GM19467 (cell line): ENCODE measurements at regions not wholly inside any gene's neighbourhood (a gene's known extent, or its start where the extent isn't known, plus 50 kb on each side); places are given as distances from the start of the nearest gene placed in this dataset.
"Not testable (repeated sequence)": the region's sequence is repeated elsewhere in the genome, so short reads cannot be mapped to it uniquely, and the experiment has no call there.

Experiments used
- ATAC-seq: cut with Tn5 transposase; IDR thresholded peaks from one replicate; pipeline ENCODE4 v1.9.1; 2021; ENCODE audit warnings: mild to moderate bottlenecking, moderate library complexity; ENCODE audit not compliant: unreplicated experiment

DNA sequence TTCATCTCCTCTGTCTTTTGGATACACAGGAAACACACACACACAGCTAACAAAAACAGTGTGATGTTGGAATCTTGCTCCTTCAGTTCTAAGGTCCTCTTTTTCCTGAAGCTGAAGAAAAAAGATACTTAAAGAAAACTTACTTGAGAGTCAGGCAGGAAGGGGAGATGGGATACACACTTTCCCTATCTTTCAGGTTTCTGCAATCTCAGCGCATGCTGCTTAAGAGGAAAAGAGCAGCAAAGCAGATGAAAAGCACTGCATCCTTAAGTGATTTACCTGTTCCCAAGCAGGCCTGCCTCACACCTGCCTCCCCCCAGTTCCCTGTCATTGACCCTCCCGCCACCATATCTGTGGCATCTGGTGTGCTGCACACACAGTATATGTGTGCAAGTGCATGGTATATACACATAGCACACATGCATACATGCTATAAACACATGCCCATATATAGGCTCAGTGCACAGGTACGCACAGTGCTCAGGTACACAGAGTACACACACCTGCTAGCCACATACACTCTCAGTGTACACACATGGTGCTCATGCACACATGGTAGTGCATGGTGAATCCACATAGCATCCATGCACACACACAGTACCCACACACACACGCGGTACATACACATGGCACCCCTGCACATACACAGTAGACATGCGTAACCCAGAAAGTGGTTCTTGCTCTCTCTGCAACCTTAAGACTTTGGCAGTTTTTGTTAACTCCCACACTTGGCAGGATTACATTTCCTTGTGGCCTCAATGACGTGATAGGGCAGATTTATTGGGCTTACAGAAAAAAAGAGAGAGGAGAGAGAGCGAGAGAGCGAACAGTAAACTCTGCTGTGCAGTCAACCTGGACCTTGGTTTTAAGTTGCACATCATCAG is 166.9 kb downstream of the TOMM20 start:
- ATAC-seq: no peak

DNA sequence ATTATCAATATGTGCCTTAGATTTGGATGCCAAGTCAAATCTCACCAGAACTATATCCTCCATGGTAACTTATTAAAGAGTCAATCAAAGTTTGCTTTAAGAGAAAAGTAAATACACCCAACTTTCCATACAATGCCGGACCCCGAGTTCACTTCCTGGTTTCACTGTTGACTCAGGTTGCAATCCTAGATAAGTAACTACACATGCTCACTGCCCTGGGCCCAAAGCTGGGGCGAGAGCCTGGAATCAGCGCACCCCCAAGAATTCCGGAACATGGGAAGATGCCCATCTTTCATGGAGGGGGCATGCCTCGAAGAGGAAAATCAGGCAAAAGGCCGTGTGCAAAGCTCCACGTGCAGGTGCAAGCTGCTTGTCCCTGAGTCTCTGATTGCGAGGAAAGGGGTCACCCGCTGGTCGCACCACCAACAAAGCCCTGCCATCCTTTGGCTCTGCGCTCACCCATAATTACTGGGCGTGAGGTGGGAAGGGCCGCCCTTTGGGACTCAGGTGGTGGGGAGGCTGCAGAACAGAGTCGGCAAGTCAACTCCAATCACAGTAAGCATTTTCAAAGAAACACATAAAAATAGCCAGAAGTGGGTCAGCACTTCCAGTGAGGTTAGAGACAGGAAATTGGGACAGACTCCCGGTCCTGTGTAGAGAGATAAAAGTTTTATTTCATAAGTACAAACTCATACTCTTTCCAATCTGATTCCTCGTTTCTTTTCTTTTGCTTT is 167.7 kb downstream of the TOMM20 start:
- ATAC-seq: no peak

DNA sequence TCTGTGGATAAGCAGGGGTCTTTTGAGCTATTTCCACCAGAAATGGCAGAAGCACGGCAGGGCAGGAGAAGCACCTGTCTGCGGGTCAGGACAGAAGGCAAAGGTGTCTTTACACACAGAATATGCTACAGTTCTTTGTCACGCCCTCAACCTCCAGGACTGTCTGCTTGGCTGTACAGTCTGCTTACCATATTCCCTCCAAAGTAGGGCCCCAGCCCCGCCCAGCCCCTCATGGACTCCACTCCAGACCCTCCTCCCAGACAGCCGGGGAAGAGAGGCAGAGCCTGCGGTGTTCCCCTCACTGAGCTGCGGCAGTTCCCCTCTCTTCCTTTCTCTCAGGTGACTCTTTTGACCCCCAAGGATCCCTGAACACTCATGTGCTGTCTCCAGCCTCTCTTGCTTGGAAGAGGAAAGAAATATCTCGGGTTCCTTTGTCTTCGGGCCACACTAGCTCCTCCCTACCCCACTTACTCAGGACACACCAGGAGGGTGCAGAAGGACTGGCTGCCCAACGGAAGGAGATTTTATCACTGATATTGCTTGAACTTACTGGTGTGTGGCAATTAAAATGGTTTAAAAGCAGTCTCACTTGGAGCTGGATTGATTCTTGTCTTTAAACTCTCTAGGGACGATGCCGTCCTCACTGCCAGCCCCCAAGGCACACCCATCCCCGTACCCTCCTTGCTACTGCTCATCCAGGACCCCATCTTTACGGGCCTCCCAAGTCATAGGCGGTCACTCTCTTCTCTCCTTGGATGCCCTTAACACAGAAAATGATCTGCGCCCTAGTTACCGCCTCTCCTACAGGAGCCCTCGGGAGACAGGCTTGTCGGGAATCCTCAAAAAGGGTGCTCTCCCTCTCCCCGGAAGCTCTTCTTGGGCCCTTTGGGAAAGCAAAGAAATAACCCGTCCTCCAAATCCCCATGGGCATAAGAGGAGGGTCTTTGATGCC is 169.7 kb downstream of the TOMM20 start:
- no peak for ATAC-seq

DNA sequence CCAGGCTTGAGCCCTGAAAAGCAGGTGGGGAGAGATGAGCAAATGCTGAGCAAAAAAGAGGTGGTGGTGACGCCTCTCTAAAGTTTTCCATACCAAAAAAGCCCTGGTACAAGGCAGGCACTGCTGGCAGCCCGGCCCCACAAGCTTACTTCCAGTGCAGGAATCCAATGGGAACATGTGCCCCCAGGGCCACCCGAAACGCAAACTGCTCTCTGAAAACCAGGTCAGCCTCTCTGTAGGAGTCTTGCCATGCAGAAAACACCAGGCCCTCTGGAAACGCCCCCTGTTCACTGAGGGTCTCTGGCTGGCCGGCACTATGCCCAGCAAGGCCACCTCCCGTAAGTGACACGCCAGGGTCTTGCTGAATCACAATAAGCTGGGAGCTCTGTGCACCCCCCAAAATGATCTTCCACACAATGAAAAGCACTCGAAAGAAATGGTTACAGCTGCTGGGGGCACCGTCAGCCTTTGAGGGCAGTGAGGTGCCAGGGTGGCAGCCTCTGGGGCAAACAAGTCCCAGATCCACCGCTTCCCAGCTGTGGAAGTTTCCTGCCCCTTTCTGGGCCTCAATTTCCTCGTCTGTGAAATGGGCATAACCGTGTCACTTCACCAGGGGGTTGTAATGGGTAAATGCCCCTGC is 170.5 kb downstream of the TOMM20 start:
- no peak for ATAC-seq

DNA sequence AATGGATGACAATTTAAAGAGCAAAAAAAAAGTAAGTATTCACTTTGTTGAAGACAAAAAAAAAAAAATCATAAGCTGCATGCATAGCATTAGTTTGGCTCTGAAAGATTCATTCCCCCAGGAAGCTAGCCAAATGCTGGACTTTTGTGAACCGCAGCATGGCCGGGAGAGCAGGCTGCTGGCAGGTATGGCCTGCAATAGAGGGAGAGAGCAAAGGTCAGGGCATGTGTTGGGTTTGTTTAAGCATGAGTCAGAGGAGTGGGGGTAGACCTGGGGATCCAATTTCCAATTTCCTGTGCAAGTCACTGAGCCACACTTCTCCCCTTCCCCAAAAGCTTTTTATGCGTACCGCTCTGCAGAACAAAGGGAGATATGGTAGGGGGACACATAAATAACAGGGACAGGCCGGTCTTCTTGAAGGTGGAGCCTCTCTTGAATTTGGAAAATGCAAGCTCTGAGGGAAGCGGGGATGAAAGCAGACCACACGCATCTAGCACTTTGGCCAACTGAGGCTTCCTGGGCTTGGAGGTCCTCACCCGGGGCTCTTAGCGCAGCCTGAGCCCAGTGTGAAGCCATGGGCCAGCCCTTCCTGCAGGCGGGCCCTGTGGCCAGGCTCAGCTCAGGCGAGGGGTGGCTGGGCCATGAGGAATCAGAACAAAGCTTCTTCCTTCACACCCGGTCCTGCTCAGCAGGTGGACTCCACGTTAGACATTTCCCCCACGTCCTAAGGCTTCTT is 171.1 kb downstream of the TOMM20 start:
- no peak for ATAC-seq

DNA sequence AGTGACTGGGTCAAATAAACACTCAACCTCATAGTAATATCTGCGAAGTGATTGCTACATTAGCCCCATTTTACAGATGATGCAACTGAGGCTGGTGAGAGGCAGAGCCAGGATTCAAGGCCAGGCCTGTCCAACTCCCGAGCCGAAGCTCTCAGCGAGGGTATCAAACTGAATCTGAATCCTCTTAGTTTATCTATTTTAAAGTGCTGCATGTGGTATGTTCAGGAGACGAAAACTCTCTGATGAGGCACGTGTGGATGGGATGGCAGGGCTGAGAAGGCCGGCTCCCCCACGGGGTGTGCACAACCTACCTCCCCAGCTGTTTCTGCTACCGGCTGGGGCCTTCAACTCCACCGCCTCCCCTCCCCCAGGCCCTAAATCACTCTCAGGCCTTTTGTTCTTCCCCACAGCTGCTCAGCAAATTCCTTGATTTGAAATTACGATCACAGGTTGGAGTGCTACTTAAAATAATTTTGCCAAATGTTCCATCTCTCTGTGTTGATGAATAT is 171.8 kb downstream of the TOMM20 start:
- ATAC-seq: no peak

DNA sequence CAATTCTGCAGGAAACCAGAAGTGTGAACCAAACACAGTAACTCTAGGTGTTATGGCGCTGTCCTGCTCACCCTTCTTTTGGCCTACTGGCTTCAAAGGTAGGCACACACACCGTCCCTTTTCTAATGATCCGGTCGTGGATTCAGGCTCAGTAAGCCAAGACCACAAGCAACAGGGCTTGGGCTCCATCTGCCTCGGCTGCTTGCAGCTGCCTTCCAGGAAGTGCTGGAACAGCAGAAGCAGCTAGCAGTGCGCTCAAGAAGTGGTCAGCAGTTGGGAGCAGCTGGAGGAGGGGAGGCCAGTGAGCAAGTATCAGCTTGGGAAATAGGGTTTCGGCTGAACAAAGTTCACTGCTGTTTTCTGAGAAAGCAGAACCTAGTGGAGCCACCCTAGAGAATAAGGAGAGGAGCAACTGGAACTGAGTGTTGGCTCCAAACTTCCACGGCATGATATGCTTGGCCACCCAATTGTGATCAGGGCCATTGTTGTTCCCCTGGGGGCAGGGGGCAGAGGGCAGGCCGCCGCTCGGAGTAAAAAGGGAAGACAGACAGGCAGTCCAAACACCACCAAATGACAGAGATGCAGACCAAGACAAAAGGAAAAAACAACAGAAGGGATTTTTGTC is 173.4 kb downstream of the TOMM20 start:
- ATAC-seq: no peak

DNA sequence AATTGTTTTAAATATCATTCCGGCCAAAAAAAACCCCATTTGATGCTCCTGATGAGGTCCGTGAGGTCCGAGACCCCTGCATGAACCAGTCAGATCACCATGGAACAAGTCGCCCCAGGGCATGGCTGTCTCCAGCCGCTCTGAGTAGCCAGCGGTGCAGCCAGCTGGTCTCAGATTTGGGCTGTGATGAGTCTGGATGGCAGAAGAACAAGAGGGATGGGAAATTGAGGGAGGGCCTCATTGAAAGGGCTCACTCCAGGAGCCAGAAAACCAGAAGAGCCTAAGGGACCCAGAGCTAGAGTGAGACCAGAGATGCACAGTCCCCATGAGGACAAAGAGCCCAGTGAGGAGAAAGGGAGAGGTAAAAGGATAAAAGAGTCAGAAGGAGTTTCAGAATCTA is 174.0 kb downstream of the TOMM20 start:
- ATAC-seq: no peak

DNA sequence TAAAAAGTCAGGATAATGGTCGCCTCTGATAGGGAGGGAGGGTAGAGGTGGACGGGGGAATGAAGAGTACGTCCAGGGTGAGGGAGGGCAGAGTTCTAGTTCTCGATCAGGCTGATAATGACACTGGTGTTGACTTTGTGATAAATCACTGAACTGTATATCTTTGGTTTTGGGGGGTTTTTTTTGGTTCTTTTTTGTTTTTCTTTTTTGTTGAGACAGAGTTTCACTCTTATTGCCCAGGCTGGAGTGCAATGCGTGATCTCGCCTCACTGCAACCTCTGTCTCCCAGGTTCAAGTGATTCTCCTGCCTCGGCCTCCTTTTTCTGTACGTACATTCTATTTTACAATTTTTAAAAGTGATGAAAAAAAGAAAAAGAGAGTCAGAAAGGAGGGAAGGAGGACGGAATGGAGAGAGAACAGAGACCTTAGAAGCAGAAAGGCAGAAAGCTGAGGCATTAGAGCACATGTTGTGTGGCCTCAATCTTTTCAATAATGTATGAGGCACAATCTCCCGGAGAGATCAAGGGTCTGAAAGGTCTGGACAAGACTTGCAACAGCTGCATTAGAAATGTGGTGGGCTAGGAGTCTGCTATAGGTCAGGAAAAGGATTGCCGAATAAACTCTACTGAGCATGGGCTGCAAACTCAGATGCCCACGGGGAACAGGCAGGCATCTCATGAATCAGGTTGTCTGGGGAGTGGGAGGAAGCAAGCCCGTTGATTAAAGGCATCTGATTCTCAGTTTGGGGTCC is 174.8 kb downstream of the TOMM20 start:
- ATAC-seq: no peak

DNA sequence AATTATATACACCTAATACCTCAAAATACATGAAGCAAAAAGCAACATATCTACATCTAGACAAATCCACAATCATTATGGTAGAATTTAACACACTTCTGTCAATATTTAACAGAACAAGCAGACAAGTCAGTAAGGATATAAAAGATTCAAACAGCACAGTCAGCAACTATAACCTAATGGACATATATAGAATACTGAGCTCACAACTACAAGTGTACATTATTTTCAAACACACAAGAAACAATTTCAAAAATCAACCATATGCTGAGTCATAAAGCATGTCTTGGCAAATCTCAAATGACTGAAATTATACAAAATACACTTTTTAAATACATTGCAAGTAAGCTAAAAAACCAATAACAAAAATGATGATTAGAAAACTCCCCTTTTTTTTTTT is 178.0 kb downstream of the TOMM20 start:
- ATAC-seq: no peak

DNA sequence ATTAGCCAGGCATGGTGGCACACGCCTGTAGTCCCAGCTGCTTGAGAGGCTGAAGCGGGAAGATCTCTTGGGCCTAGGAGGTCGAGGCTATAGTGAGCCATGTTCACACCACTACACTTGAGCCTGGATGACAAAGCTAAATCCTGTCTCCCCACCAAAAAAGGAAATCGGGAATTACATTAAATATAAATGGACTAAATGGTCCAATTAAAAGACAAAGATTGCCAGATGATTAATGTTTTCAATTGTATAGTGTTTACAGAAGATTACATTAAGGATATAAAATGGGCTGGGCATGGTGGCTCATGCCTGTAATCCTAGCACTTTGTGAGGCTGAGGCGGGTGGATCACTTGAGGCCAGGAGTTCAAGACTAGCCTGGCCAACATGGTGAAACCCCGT is 179.1 kb downstream of the TOMM20 start:
- ATAC-seq: not testable (repeated sequence)

DNA sequence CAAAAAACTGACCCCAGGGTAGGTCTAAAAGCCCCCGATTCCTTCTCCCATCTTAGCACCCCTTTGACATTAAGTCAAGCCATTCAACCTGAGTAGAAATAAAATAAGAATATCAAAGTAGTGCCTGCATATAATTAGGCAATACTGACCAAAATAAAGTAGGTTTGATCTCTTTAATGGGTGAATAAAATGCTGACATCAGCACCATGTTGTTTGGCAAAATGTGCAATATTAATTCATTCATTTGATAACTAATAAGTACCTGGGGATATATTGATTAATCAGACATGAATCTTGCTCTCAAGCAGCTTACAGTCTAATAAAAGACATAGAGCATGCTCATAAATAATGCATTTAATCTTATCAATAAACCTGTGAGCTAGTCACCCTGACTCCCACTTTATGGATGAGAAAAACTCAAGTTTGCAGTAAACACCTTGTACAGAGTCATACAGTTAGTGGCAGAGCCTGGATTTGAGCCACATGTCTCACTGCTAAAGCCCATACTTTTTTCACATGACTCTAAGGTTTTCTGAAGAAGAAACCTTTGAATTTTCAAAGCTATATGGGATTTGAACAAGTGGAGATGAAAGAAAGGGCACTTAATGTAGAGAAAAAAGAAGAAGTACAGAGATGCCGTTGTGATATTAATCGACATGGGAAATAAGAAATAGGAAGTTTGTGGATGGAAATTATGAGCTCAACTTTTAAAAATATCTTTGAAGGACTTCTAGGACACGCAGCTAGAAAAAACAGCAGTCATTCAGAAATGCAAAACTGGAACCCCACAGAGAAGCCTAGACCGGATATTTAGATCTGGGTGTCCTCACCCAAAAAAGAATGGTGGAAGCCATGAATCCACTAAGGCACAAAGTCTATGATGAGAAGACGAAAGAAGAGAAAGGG is 183.9 kb downstream of the TOMM20 start:
- ATAC-seq: no peak

DNA sequence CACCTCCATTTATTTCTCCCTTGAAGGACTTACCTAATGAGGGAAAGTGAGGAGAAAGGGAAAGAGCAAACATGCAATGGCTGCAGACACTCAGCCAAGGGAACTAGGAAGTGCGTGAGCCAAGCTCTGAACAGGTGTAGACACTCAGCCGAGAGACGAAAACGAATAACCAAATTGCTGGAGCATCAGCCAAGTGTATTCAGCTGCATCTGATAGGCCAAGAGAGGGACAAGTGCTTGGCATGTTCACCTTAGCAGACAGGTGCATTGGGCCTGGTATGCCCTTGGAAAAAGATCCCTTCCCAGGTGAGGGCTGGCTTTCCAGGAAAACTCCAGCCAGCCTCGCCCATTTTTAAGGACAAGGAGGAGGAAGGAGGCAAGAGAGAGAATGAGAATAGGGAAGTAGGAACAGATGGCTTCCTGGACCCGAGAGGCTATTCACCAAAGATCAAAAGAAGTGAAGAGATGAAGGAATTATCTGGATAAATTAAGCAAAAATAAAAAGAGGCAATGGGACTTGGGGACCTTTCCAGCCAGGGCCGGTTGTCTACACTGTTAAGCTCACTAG is 184.7 kb downstream of the TOMM20 start:
- ATAC-seq: no peak

DNA sequence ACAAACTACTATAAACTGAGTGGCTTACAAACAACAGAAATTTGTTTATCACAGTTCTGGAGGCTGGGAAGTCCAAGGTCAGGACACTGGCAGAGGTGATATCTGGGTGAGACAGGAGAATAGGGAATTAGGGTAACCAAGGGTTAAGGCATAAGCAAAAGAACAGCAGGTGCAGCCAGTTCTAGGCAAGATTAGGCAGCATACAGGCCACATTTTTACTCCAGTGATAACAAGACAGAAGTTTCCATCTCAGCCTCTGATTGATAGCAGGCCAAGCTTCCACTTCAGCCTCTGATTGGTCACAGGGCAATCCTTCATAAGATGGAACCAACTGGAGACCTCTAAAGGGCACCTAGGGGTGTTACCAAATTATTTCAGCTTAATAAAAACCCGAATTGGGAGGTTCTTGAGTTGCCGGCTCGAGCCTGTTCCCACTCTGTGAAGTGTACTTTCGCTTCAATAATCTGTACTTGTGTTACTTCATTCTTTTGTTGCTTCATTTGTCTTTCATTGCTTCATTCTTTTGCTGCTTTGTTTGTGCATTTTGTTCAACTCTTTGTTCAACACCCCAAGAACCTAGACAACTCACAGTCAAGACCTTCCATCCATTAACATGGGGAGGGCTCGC is 185.6 kb downstream of the TOMM20 start:
- no peak for ATAC-seq

DNA sequence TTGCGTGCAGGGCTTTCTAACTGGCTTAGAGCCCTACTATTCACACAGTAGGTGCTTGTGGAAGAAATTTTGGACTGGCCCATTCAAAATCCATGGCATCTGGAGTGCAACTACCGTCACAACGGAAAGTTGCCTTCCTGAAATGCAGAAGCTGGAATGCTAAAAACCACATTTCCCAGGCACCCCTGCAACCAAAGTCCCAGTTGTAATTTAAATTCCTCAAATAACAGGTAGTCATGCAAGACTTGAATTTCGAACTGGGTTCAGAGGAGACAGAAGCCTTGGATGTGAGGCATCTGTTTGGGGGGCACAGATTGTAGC is 186.7 kb downstream of the TOMM20 start:
- ATAC-seq: no peak

DNA sequence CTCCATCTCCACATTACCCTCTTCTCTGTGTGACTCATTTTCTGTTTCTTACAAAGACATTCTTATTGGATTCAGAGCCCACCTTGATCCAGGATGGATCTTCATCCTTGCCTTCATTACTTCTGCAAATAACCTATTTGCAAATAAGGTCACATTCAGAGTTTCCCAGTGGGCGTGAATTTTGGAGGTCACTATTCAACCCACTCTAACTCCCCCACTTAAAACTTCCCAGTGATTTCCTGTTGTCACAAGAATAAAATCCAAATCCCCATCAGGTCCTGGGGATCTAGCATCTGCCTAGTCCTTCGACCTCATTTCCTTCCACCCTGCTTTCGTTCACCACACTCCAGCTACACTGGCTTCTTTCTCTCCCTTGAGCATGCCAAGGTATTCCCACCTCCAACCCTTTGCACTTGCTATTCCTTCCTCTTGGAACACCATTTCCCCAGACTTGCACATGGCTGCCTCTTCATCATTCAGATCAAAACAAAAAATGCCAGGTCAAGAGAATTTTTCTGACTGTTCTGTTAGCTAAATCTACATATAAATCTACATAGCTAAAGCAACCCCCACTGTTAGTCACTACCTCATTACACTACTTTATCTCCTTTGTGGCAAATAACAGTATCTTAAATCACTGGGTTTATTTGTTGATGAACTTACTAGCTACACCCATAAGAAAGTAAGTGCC is 187.2 kb downstream of the TOMM20 start:
- no peak for ATAC-seq
